Kidney capillary endothelial cell (primary cell): ENCODE measurements at regions not wholly inside any gene's neighbourhood (a gene's known extent, or its start where the extent isn't known, plus 50 kb on each side); places are given as distances from the start of the nearest gene placed in this dataset.

Experiments
- DNase-seq: peaks from one replicate; pipeline ENCODE4 v3.0.0-alpha.2; 2018; ENCODE audit warnings: low spot score

- peak; percentile 51 for DNase-seq
These were observed 51.1 kb upstream of the IL21 start for GRCh38 chr4:122671919-122672490.

GRCh38 chr4:122673252-122673651, 52.4 kb upstream of the IL21 start:
- DNase-seq, result no peak

- DNase-seq, result no peak
These were observed 53.5 kb upstream of the IL21 start for GRCh38 chr4:122674371-122674770.

GRCh38 chr4:122679317-122679716, 53.2 kb upstream of the BBS12 start:
- no peak for DNase-seq

- no peak for DNase-seq
These were observed 52.6 kb upstream of the BBS12 start for GRCh38 chr4:122679946-122680345.

- DNase-seq, result no peak
These were observed 50.9 kb upstream of the BBS12 start for GRCh38 chr4:122681568-122681967.
